Activated CD4-positive, alpha-beta T cell treated with anti-CD3 and anti-CD28 coated beads, Interleukin-2, amount 50 U/mL, for 16 hours (primary cell): ENCODE measurements at regions not wholly inside any gene's neighbourhood (a gene's known extent, or its start where the extent isn't known, plus 50 kb on each side); places are given as distances from the start of the nearest gene placed in this dataset.

ENCODE experiments used
- DNase-seq: peaks from one replicate; pipeline ENCODE4 v3.0.0-alpha.2; 2020

DNA sequence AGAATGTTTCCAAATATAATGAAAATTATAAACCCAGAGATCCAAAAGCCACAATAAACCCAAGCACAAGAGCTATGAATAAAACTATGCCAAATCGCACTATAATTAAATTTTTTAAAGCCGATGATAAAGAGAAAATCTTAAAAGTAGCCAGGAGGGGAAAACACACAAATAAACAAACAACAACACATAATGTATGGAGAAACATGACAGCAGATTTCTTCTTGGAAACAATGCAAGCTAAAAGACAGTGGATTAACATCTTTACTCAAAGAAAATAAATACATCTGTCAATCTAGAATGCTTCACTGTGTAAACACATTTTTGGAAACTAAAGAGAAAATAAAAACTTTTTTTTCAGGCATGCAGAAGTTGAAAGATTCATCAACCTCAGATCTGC, 53.0 kb upstream of the SMOX start:
- no peak for DNase-seq

DNA sequence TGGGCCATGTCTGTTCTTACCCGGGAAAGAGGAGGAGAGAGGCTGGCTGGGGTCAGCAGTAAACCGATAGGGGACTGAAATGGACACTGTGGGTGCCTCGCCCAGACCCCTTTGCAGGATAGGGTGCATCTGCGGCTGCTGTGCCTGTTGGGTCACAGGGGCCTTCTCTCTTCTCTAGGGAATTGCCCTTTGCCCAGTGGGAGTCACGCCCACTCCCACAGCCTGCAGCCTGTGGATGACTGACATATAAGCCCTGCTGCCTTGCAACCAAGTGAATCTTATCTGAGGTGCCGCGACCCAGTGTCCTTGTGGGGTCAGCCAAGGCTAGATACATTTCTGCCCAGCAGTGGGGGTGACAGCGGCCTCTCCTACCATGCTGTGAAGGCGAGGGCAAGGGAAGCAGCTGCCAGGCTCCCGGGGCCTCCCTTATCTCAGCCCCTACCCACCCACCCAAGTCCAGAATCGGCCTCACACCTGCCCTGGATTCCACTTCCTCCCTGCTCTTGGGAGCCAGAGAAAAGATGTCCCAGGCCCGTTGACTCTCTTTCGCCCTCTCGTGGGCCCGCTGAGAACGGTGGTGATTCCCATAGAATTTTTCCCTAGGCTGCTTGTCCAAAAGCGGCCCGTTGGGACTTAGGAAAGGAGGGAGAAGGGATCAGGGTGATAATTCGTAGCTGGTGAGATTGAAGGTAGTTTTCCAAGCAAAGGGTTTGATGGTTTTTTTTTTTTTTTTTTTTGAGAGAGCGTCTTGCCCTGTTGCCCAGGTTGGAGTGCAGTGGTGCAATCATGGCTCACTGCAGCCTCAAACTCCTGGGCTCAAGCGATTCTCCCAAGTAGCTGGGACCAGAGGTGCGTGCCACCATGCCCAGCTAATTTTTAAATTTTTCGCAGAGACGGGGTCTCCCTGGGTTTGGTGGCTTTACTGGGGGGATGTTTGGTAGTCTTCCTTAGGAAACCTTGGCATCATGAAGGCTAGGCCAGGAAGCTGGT, 56.8 kb upstream of the SMOX start:
- no peak for DNase-seq

DNA sequence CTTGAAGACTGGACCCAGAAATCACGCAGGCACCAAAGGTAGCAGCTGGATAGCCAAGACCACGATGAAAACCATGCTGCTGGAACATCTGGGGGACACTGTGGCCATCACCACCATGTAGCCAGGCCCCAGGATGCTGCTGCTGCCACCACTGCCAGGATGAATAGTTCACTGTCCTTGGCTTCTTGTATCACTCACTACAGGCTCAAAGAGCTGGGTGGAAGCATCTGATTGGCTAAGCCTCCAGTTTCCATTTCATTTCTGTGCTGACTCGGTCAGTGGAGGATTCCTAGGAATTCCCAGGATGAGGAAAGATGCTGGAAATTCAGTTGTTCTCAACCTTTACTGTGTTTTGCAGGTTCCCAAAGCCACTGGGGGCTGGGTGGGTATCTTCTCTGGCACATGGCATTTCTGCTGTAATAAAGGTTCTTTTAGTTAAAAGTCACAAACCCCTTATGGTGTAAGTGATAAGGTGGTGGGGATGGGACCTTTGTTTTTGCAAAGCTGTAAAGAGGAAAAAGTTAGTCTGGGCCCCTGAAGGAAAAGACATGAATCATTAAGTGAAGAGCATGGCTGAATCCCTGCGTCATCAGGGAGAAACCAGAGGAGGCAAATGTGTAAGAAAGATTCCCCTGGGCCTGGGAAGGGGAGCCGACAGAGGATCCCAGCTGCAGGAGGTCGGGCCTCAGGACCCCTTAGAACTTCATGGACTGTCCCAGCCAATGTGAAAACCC, 57.7 kb upstream of the SMOX start:
- no peak for DNase-seq

DNA sequence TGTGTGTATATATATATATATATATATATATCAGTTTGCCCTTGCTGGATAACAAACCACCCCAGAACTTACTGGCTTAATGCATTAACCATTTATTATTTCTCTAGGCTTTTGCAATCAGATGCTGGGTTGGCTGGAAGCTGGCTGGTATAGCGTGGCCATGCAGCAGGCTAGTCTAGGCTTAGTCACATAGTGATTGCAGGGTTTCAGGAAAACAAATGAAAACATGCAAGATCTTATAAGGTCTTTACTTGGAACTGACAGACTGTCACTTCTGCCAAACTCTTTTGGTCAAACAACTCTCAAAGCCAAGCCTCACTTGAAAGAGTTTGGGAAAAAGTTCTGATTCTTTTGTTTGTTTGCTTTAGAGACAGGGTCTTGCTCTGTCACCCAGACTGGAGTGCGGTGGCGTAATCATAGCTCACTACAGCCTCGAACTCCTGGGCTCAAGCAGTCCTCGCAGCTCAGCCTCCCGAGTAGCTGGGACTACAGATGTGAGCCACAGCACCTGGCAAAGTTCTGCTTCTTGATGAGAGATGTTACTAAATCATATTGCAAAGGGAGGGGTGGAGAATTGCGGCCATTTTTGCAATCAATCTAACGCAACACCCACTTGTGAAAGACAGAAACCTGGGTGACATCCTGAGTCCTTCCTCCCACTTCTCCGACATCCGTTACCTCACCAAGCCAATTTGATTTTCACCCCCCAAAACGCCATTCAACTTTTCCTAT, 58.7 kb upstream of the SMOX start:
- DNase-seq, result no peak

DNA sequence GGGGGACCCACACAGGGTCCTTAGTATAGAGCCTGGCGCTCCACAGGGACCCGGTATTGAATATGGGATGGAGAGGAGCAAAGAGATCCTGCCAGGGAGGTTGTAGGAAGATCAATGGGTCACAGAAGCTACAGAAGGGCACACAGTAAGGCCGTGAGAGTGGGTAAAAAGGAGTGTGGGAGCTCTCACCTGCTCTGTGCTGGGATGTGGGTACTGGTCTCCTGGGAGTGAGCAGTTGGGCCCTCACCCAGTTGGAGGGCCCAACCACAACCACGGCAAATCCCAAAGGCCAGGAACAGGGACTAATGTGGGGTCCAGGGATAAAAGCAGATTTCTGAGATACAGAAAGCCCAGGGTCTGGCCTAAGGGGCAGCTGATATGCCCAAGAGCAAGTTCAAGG, 59.9 kb upstream of the SMOX start:
- no peak for DNase-seq

DNA sequence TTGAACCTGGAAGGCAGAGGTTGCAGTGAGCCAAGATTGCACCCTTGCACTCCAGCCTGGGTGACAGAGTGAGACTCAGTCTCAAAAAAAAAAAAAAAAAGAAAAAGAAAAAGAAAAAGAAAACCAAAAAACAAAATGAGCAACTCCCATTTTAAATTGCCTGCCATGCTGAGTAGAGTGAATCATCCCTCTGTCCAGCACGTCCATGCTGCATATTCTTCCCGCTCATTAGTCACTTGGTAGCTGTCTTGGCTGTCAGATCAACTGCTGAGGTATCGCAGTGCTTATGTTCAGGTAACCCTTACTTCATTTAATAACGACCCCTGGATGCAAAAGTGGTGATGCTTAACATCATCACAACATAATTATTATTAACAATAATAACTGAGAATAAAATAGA, 60.7 kb upstream of the SMOX start:
- no peak for DNase-seq

DNA sequence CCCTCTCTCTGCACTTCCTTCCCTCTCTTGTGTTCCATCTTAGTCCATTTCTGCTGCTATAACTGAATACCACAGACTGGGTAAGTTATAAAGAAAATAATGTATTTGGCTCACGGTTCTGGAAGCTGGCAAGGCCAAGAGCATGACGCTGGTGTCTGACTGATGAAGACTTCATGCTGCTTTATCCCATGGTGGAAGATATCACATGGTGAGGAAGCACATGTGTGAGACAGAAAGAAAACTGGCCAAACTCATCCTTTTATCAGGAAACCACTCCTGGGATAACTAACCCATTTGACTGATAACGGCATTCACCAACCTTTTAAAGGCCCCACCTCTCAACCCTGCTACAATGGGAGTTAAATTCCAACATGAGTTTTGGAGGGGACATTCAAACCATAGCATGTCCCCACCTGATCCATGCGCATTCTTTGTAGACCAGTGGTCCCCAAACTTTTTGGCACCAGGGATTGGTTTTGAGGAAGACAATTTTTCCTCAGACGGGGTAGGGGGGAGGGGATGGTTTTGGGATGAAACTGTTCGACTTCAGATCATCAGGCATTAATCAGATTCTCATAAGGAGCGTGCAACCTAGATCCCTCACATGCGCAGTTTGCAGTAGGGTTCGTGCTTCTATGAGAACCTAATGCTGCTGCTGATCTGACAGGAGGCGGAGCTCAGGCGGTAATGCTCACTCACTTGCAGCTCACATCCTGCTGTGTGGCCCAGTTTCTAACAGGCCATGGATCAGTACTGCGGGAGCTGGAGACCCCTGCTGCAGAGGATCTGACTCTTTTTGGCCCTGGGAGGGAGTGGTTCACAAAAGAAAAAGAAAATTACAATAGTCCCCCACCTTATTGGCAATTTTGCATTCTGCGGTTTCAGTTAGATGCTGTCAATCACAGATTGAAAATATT, 61.6 kb upstream of the SMOX start:
- DNase-seq, result no peak

DNA sequence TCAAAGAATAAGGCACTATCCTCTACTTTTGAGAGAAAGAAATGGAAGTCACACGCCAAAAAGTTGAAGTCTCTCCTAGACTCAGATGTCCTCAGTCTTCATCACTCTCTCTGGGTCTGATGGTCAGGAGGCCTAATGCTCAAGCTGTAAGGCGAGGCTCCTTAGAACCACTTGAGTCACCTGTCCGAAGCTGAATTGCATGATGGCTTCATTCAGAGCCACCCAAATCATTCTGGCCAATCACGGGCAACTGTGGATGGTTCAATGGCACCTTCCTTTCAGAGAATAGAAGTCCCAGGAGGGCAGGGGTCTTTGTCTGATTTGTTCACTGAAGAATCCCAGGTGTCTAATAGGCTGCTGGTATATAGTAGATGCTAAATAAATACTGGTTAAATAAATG, 63.9 kb upstream of the SMOX start:
- DNase-seq, result no peak

DNA sequence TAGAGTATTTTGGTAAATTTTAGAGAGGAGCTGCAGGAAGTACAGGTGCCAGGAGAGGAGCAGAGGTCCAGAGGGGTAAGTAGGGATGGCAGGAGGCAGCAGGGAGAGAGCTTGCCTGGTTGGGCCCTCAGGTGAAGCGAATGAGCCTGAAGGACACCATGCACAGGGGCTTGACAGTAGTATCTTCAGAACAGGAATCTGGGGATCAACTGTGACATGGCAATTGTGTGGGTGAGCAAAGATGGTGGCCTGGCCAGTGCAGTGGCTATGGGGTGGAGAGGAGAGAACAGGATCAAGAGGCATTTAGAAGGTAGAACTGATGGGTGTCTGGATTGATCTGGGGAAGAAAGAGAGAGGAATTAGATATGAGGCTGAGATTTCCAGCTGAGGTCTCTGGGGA, 64.5 kb upstream of the SMOX start:
- DNase-seq, result no peak

DNA sequence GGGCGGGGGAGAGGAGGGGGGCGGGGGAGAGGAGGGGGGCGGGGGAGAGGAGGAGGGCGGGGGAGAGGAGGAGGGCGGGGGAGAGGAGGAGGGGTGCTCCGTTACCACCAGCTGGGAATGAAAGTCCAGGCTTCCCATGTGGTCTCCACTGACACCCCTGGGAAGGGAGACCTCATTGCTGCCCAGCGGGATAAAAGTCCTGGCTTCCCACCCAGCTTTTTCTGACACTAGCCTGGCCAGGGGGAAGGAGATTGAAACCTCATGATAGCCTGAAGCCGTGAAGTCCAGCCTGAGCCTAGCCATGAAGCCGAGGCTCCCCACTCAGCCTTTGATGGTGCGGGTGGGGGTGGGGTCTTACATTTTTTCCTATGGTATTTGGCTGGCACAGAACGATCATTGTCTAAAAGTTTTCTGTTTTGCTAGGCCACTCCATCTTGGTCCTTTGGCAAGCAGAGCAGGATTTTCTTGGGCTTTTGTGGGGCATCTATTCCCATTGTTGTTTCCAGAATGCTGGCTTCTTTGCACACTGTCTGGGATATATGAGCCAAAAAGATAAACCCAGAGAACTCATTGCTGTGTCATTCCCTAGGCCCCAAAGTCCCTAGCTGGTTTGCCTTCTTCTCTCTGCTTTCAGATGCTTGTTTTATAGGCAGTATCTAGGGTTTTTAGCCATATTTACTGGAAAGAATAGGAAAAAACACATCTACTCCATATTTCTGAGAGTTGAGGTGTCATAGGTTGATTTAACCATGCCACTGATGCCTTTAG, 65.3 kb upstream of the SMOX start:
- no peak for DNase-seq

DNA sequence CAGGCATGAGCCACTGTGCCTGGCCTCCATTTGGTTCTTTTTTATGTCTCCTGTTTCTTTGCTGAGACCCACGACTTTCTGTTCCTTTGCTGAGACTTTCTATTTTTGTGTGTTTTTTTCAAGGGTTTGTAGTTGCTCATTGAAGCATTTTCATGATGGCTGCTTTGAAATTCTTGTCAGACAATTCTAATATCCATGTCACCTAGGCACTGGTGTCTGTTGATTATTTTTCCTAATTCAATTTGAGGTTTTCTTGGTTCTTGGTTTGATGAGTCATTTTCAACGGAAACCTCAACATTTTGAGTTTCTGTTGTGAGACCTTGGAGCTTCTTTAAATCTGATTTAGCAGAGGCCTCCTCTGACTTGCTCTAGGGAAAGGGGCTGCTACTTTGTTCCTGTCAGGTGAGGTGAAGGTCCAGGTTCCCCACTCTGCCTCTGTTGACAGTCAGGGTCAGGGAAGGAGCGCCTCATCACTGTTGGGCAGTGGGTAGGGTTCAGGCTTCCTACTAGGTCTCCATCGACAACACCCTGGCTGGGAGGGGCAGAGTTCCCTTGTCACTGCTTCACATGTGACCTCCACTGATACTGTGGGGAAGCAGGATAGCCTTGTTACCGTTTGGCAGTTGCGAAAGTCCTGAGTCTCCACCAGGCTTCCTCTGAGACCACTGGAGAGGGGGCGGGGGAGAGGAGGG, 66.1 kb upstream of the SMOX start:
- DNase-seq, result peak; percentile 88

DNA sequence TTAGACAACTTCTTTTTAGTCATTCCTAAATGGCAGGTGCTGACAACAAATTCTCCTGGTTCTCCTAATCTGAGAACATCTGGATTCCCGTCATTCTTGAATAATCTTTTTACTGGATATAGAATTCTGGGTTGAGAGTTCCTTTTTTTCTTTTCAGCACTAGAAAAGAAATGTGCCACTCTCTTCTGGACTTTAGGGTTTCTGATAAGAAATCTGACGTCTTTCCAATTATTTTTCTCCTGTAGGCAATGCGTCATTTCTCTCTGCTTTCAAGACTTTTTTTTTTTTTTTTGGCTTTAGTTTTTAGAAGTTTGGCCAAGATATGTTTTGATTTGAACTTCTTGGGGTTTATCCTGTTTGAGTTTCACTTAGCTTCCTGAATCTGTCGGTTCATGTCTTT, 66.1 kb upstream of the RNF24 start:
- DNase-seq, result no peak

DNA sequence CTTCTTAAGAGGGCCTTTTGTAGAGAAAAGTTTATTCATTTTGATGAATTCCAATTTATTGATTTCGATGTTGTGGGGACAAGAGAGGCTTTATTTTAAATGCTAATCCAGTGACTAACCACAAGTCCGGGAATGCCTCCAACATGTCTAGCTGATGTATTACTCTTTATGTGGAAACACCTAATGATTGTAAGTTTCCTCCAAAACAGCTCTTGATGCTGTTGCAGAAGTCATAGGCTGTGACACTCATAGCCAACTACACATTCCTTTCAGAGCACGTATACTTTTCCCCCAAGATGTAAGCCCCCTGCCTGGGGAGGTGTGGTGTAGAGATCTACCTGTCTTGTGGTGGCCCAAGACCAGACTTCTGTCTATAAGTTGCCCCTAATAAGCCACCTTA, 61.3 kb upstream of the RNF24 start:
- no peak for DNase-seq

DNA sequence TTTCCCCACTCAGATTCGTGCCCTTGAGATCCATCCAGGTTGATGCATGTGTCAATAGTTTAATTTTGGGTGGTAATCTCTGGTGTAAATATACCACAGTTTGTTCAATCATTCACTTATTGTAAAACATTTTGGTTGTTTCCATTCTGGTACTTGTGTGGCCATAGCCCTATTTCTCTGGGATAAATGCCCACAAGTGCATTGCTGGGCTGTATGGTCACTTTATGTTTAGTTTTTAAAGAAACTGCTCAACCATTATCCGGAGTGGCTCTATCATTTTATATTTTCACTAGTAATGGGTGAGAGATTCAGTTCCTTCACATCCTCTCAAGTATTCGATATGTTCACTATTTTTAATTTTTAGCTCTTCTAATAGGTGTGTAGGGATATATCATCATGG, 60.7 kb upstream of the RNF24 start:
- DNase-seq, result no peak

DNA sequence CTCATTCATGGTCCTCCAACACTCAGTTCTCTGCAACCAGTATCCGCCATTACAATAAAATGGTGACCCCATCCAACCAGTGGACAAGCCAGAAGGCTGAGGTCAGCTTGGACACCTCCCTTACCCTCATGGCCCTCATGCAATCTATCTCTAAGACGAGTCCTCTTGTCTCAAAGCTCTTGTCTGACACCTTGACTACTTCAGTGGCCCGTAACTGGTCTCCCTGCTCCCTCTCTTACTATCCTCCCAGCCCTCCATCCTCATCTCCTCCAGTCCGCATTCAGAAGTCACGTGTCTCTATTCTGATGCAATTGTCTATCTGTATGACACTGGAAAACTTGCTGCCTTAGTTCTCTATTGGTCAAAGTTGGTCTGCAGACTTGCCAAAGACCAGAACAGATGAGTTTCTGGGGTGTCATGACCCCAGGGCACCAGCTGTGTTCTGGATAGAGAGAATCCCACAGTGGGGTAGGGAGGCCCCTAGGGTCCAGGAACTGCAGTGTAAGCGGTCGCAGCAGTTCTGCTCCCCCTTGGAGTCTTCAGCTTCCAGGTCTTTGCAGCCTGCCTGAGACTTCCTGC, 59.6 kb upstream of the RNF24 start:
- no peak for DNase-seq

DNA sequence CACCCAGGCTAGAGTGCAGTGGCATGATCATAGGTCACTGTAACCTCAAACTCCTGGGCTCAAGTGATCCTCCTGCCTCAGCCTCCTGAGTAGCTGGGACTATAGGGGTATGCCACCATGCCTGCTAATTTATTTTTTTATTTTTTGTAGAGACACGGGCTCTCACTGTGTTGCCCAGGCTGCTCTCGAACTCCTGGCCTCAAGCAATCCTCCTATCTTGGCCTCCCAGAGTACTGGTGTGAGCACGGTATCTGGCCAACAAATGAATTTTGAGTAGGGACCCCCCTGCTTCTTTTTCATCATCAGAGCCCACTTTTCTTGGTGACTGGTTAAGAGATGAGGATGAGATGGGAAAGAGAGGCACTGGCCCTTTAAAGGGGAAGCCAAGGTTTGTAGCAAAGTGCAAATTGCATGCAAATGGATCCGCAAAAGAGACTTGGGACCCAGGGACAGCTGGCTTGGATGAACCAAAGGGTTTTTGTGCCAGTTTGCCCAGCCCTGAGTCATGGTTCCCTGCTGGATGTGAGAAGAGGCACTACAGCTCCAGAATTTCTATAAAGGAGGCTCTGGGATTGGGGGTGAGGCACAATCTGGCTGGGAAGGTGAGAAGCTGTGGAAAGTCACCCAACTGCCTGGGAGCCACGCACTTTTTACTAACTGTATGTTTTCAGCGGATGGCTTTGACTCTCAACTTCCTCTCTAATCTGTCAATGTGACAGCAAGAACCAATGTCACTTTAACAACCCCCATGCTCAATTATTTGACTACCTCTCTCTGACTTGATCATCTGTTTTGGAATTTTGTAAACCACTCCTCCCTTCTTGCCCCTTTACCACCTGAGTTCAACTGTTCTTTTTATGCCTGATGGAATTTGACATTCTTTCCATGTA, 58.7 kb upstream of the RNF24 start:
- DNase-seq, result no peak

DNA sequence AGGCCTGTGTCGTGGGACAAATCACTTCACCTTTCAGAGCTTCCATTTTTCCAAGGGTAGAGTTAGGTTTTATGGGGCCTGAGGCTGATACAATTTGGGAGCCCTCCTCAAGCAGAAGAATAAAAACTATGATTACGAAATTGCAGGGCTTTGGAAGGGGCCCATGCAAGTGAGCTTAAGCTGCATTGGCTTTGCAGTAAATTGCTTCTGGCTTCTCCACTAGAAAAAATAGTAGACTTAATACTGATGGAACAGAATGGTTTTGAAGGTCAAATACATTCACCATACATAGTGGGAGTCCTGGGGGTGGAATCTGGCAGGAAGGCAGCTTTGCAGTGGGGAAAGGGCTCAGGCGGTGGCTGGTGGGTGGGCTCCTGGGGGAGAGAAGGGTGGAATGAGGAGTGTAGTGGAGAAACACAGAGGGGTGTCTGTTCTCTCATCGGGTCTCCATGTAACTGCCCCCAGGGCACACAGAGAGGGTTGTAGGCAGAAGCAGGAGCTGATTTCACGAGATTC, 55.9 kb upstream of the RNF24 start:
- DNase-seq, result no peak

DNA sequence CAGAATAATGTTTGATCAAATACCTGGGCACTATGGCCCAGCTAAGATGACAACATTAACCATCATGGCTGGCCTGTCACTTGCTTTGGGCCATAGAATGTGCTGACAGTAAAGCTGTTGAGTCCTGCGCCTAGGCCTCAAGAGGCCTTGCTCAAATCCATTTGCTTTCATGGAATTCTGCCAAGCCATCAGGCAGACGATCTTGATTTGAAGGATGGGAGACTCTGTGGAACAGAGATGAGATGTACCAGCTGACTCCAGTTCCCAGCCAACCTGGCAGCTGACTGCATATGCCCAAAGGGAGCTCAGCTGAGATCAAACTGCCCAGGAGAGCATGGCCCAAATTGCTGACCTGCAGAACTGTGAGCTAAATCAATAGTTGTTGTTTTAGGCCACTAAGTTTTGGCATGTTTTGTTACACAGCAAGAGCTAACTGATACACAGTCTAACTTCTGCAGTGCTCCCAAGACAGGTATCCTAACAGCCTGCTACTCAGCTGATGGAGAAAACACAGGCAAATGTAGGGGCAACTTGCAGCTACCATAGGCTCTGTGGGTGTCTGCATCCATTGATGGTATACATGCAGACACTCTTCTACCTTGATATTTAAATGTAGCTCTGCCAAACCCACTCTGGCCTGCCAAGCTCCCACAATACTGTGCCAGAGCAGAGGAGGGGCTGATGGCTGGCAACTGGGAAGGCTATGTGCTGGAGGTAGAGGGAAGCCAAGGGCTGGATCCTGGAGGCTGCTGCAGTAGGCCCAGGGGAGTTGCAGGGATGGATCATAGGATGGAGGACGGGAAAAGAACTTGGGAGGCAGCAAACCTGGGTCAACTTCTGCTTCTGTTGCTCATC, 55.2 kb upstream of the RNF24 start:
- DNase-seq, result no peak
